ENCODE measurements at regions not wholly inside any gene's neighbourhood (a gene's known extent, or its start where the extent isn't known, plus 50 kb on each side); places are given as distances from the start of the nearest gene placed in this dataset.

DNA sequence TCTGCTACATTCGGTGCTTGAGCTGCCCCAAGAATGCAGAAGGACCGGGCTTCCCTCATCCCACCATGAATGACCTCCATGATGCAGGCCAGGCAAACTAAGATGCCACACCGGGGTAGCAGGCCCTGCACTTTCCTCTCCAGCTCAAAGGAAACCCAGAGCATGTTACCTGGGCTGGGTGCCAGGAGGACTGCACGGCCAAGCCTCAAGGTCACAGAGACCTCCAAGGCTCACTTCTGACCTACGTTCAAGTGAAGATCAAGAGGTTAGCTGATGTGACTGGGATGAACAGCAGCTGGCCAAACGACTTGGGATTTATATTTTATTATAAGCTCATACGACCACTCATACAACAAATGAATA, 501.8 kb downstream of the CD83 start:
- Histone ChIP-seq H3K18ac (ENCODE audit: insufficient read length, low read depth, low read length) (no peak overlapping the region), H4K8ac (replicated peaks; ENCODE audit: insufficient read length, low read depth, low read length) (no peak overlapping the region), H4K5ac (ENCODE audit: insufficient read length, low read depth, low read length) (no peak overlapping the region), H2BK20ac (ENCODE audit: low read depth, low read length, poor library complexity, severe bottlenecking) (no peak overlapping the region), H4K20me1 (ENCODE audit: control insufficient read depth, insufficient read depth, insufficient read length) (no peaks in the 10 kb centered on the region), H3K9me3 (ENCODE audit: control insufficient read depth, low read depth, low read length) (peaks cover 7% of the 10 kb centered on the region), H3K79me2 (ENCODE audit: insufficient read depth, low read length) (no peaks in the 10 kb centered on the region), H3K23me2 (ENCODE audit: insufficient read length, low read depth, low read length, poor library complexity, severe bottlenecking) (no peaks in the 10 kb centered on the region), H2BK120ac (ENCODE audit: low read depth, low read length, poor library complexity, severe bottlenecking) (no peak overlapping the region), H3T11ph (ENCODE audit: low read length) (no peak overlapping the region), H4K91ac (ENCODE audit: insufficient read length, low read depth, low read length) (no peak overlapping the region), H3K14ac (ENCODE audit: insufficient read depth, low read length) (no peak overlapping the region; the same call in 1 of the 2 replicates), H3K9ac (ENCODE audit: extremely low read depth, insufficient read length, low read length) (no peak overlapping the region), H2BK15ac (ENCODE audit: low read depth, low read length) (no peak overlapping the region), H3K27ac (ENCODE audit: insufficient read length, low read depth, low read length) (no peak overlapping the region), H2AFZ (ENCODE audit: low read length) (no peak overlapping the region), H2AK5ac (ENCODE audit: insufficient read length, low read length) (no peak overlapping the region), H3K23ac (ENCODE audit: insufficient read length, low read depth, low read length) (no peak overlapping the region), H3K4me2 (ENCODE audit: insufficient read depth, insufficient read length, low read length) (no peak overlapping the region), H3K4ac (ENCODE audit: low read depth, low read length) (no peak overlapping the region), H2BK5ac (ENCODE audit: insufficient read length, low read length) (no peak overlapping the region), H3K27me3 (ENCODE audit: insufficient read depth, low read length) (no peaks in the 10 kb centered on the region), H3K79me1 (ENCODE audit: insufficient read depth, low read depth, low read length, poor library complexity, severe bottlenecking) (no peaks in the 10 kb centered on the region), H3K56ac (ENCODE audit: insufficient read length, low read depth, low read length) (no peak overlapping the region), H2BK12ac (ENCODE audit: insufficient read length, low read depth, low read length) (no peak overlapping the region), H3K4me1 (ENCODE audit: insufficient read depth, low read length) (no peaks in the 10 kb centered on the region)
- peaks cover 10 to 11% of the 10 kb centered on the region in 2 experiments; a peak in 4 of 5 replicates for H3K9me3 Mint-ChIP-seq
- no peaks in the 10 kb centered on the region; the same call in 1 of the 2 replicates for H3K27me3 Mint-ChIP-seq (ENCODE audit: low read depth)
- no peak overlapping the region for H3K4me3 Mint-ChIP-seq
- no CpG with 5 or more reads among the region's 7 CpGs for WGBS (ENCODE audit: extremely low coverage, insufficient read length, low lambda C conversion rate)
- peaks cover 30 to 33% of the 10 kb centered on the region in 2 experiments for H3K4me1 Mint-ChIP-seq
- TF ChIP-seq, protein P1, sequence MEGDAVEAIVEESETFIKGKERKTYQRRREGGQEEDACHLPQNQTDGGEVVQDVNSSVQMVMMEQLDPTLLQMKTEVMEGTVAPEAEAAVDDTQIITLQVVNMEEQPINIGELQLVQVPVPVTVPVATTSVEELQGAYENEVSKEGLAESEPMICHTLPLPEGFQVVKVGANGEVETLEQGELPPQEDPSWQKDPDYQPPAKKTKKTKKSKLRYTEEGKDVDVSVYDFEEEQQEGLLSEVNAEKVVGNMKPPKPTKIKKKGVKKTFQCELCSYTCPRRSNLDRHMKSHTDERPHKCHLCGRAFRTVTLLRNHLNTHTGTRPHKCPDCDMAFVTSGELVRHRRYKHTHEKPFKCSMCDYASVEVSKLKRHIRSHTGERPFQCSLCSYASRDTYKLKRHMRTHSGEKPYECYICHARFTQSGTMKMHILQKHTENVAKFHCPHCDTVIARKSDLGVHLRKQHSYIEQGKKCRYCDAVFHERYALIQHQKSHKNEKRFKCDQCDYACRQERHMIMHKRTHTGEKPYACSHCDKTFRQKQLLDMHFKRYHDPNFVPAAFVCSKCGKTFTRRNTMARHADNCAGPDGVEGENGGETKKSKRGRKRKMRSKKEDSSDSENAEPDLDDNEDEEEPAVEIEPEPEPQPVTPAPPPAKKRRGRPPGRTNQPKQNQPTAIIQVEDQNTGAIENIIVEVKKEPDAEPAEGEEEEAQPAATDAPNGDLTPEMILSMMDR (conservative IDR thresholded peaks at IDR 0.05) = no peak
- H3K27ac Mint-ChIP-seq = 0 out of 7 replicates have a peak overlapping the region, but pooled peaks of 1 of the 3 experiments have one; percentile 23
- peaks cover 5 to 12% (median 8%) of the 10 kb centered on the region in 3 experiments for H3K36me3 Mint-ChIP-seq (ENCODE audit: insufficient read depth in 1 of 3, low read depth in 3 of 3)
- DNase-seq = no peak
